Thyroid gland (tissue), 4 donors: ENCODE measurements at regions not wholly inside any gene's neighbourhood (a gene's known extent, or its start where the extent isn't known, plus 50 kb on each side); places are given as distances from the start of the nearest gene placed in this dataset.

Source experiments
- DNase-seq, 2 donors: peaks; one replicate each; pipeline ENCODE4 v3.0.0-alpha.2; 2019
- H3K27ac ChIP-seq, 3 donors: fragments of 200-600 bp; sonication (generic); 1 replicate in 2 of 3; 2 replicates in 1 of 3; pipeline ENCODE4 v1.5.1; 2016 to 2019; ENCODE audit warnings: mild to moderate bottlenecking in 1 of 3, moderate library complexity in 1 of 3
- H3K27me3 ChIP-seq: fragments of 200-600 bp; sonication (generic); one replicate; pipeline ENCODE4 v1.5.1; 2019
- H3K36me3 ChIP-seq, 2 donors: fragments of 200-600 bp; sonication (generic); one replicate each; pipeline ENCODE4 v1.5.1; 2016 to 2019
- H3K4me1 ChIP-seq, 2 donors: fragments of 200-600 bp; sonication (generic); one replicate each; pipeline ENCODE4 v1.5.1; 2017 to 2019
- H3K4me3 ChIP-seq, 3 donors: fragments of 200-600 bp; sonication (generic); replicated peaks in 1 of 3; 1 replicate in 2 of 3; 2 replicates in 1 of 3; pipeline ENCODE4 v1.5.1; 2016; ENCODE audit warnings: mild to moderate bottlenecking in 1 of 3
- H3K9me3 ChIP-seq: fragments of 200-600 bp; sonication (generic); one replicate; pipeline ENCODE4 v1.5.1; 2017
- POLR2A ChIP-seq, 2 donors: fragments of 450-650 bp; IDR thresholded peaks; one replicate each; pipeline ENCODE4 v1.6.1; 2017; ENCODE audit warnings: antibody characterized with exemption in 2 of 2, mild to moderate bottlenecking in 2 of 2, moderate library complexity in 1 of 2
- WGBS, 2 donors: methylation state at CpG; one replicate each; pipeline ENCODE4 v1.1.5; 2017; 5-methylcytosine and 5-hydroxymethylcytosine counted together
- intact Hi-C: fragments of 100-400 bp; cut with DNase I; formaldehyde crosslinking; loops from one replicate; pipeline ENCODE4 v1.15.1; 2023
- TF ChIP-seq, protein P1 (sequence below), 6 experiments: fragments of 200-600 bp in 3 of 6; fragments of 450-650 bp in 3 of 6; sonication (generic) in 3 of 6; IDR thresholded peaks; one replicate each; pipeline ENCODE4 v1.5.1; 2016 to 2019; ENCODE audit warnings: antibody characterized with exemption in 6 of 6, mild to moderate bottlenecking in 2 of 6, inconsistent platforms in 1 of 6, moderate library complexity in 1 of 6

DNA sequence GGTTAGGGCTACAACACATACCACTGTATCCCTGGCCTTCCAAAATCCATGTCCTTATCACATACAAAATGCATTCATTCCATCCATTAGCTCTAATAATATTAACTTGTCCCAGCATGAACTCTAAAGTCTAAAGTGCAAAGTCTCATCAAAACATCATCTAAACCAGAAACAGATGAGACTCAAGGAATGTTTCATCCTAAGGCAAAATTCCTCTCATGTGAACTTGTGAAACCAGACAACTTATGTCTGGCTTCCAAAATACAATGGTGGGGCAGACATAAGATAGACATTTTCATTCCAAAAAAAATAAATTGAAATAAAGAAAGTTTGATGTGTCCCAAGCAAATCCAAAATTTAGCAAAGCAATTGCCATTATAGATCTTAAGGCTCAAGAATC is 257.4 kb downstream of the HTR1B start:
- Histone ChIP-seq H3K4me3 (no peak overlapping the region), H3K27me3 (no peaks in the 10 kb centered on the region), H3K9me3 (no peaks in the 10 kb centered on the region), H3K36me3 (no peaks in the 10 kb centered on the region), H3K4me1 (no peaks in the 10 kb centered on the region), H3K27ac (no peak overlapping the region)
- no peak for TF ChIP-seq POLR2A (IDR thresholded peaks at IDR 0.05)
- TF ChIP-seq, protein P1, sequence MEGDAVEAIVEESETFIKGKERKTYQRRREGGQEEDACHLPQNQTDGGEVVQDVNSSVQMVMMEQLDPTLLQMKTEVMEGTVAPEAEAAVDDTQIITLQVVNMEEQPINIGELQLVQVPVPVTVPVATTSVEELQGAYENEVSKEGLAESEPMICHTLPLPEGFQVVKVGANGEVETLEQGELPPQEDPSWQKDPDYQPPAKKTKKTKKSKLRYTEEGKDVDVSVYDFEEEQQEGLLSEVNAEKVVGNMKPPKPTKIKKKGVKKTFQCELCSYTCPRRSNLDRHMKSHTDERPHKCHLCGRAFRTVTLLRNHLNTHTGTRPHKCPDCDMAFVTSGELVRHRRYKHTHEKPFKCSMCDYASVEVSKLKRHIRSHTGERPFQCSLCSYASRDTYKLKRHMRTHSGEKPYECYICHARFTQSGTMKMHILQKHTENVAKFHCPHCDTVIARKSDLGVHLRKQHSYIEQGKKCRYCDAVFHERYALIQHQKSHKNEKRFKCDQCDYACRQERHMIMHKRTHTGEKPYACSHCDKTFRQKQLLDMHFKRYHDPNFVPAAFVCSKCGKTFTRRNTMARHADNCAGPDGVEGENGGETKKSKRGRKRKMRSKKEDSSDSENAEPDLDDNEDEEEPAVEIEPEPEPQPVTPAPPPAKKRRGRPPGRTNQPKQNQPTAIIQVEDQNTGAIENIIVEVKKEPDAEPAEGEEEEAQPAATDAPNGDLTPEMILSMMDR (IDR thresholded peaks at IDR 0.05) = no peak
- intact Hi-C loops = no loop called here
- no peak for DNase-seq

GRCh38 chr6:77204555-77204954 is 258.7 kb downstream of the HTR1B start:
- Histone ChIP-seq H3K27me3 (no peaks in the 10 kb centered on the region), H3K4me1 (no peaks in the 10 kb centered on the region), H3K36me3 (no peaks in the 10 kb centered on the region), H3K4me3 (no peak overlapping the region), H3K27ac (no peak overlapping the region), H3K9me3 (no peaks in the 10 kb centered on the region)
- no peak for TF ChIP-seq POLR2A (IDR thresholded peaks at IDR 0.05)
- TF ChIP-seq, protein P1 (IDR thresholded peaks at IDR 0.05) = no peak
- DNase-seq = no peak
- WGBS, 2 donors = 90% methylated on average over 1 of the region's 1 CpG
- intact Hi-C loops = no loop called here

GRCh38 chr6:77183447-77183846 is 279.8 kb downstream of the HTR1B start:
- Histone ChIP-seq H3K36me3 (no peaks in the 10 kb centered on the region), H3K27ac (no peak overlapping the region), H3K4me1 (no peaks in the 10 kb centered on the region), H3K4me3 (no peak overlapping the region), H3K27me3 (no peaks in the 10 kb centered on the region), H3K9me3 (no peaks in the 10 kb centered on the region)
- TF ChIP-seq POLR2A (IDR thresholded peaks at IDR 0.05) = no peak
- TF ChIP-seq, protein P1 (IDR thresholded peaks at IDR 0.05) = no peak
- intact Hi-C loops = no loop called here
- WGBS, 2 donors = 53 to 76% methylated on average over 2 to 3 of the region's 3 CpGs
- DNase-seq = no peak

DNA sequence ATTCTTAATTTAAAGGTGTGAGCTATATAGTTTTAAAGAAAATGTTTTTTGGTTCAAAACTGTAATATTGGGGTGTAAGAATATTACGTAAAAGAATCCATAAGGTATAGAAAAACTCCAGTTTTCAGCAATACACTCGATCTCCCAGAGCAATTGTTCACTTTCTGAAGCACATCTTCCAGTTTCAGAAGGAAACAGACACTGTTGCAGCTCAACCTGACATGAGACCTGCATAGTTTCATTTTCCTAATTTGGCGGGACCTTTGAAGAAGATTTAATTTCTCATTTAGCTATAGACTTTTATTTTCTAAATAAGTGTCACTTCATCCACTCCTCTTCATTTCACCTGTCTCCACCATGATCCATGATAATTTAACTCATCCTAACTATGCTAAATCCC is 281.5 kb downstream of the HTR1B start:
- intact Hi-C loops = no loop called here
- WGBS, 2 donors = 89 to 90% methylated on average over 3 of the region's 3 CpGs
- Histone ChIP-seq H3K27me3 (no peaks in the 10 kb centered on the region), H3K36me3 (no peaks in the 10 kb centered on the region), H3K27ac (no peak overlapping the region), H3K4me1 (no peaks in the 10 kb centered on the region), H3K4me3 (no peak overlapping the region), H3K9me3 (no peaks in the 10 kb centered on the region)
- TF ChIP-seq, protein P1 (IDR thresholded peaks at IDR 0.05) = no peak
- no peak for TF ChIP-seq POLR2A (IDR thresholded peaks at IDR 0.05)
- DNase-seq = no peak

DNA sequence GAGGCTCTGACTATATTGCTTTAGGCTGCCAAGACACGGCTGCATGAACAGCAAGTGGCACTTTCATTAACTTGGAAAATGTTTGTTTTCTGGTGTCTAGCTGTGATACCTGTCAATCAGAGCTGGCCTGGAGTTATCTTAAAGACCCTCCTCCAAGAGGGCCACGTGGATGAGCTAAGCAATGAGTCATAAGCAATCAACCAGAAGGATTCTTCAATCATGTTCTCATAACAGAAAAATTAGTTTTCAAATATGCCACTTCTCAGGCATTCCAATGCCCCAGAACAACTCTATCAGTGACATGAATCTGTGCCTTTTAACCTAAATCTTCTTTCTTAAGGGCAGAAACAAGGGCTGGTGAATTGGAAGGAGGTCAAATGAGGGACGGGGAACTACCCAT is 283.0 kb downstream of the HTR1B start:
- whole genome bisulfite sequencing, 2 donors = 31 to 35% methylated on average over 3 of the region's 3 CpGs
- Histone ChIP-seq H3K4me3 (no peak overlapping the region), H3K9me3 (no peaks in the 10 kb centered on the region), H3K4me1 (no peaks in the 10 kb centered on the region), H3K27me3 (no peaks in the 10 kb centered on the region), H3K36me3 (no peaks in the 10 kb centered on the region), H3K27ac (no peak overlapping the region)
- no peak for DNase-seq
- TF ChIP-seq, protein P1 (IDR thresholded peaks at IDR 0.05) = no peak
- no peak for TF ChIP-seq POLR2A (IDR thresholded peaks at IDR 0.05)
- intact Hi-C loops = no loop called here
